Esophagus (tissue), 2 donors: ENCODE measurements at regions not wholly inside any gene's neighbourhood (a gene's known extent, or its start where the extent isn't known, plus 50 kb on each side); places are given as distances from the start of the nearest gene placed in this dataset.

ENCODE experiments used
- H3K27ac ChIP-seq, 2 donors: one replicate each; pipeline ENCODE4 v1.5.1; 2013; ENCODE audit warnings: low read depth in 2 of 2, mild to moderate bottlenecking in 2 of 2, inconsistent platforms in 1 of 2, low read length in 1 of 2, moderate library complexity in 1 of 2
- H3K27me3 ChIP-seq, 2 donors: one replicate each; pipeline ENCODE4 v1.6.1; 2013; ENCODE audit warnings: low read length in 2 of 2, control low read depth in 1 of 2, mild to moderate bottlenecking in 1 of 2; ENCODE audit not compliant: insufficient read depth in 2 of 2, control insufficient read depth in 1 of 2
- H3K36me3 ChIP-seq, 2 donors: one replicate each; pipeline ENCODE4 v1.6.1; 2013; ENCODE audit warnings: low read length in 1 of 2; ENCODE audit not compliant: control insufficient read depth in 2 of 2, insufficient read depth in 2 of 2
- H3K4me1 ChIP-seq, 2 donors: one replicate each; pipeline ENCODE4 v1.6.1; 2013; ENCODE audit warnings: low read length in 1 of 2; ENCODE audit not compliant: control insufficient read depth in 2 of 2, insufficient read depth in 2 of 2
- H3K4me3 ChIP-seq, 2 donors: one replicate each; pipeline ENCODE4 v1.5.1; 2013; ENCODE audit warnings: low read length in 2 of 2, mild to moderate bottlenecking in 2 of 2, low read depth in 1 of 2, moderate library complexity in 1 of 2
- H3K9me3 ChIP-seq, 2 donors: one replicate each; pipeline ENCODE4 v1.6.1; 2013; ENCODE audit warnings: mild to moderate bottlenecking in 2 of 2, low read depth in 1 of 2, low read length in 1 of 2, moderate library complexity in 1 of 2; ENCODE audit not compliant: control insufficient read depth in 2 of 2, insufficient read depth in 1 of 2
- WGBS, 2 donors: extraction: QIAGEN DNeasy Blood & Tissue Kit; methylation state at CpG; one replicate each; pipeline ENCODE4 v1.1.7; 2013; 5-methylcytosine and 5-hydroxymethylcytosine counted together
- donor health status: healthy with polysubstance abuse.
- donor health status: Bipolar disorder and iron deficiency.

DNA sequence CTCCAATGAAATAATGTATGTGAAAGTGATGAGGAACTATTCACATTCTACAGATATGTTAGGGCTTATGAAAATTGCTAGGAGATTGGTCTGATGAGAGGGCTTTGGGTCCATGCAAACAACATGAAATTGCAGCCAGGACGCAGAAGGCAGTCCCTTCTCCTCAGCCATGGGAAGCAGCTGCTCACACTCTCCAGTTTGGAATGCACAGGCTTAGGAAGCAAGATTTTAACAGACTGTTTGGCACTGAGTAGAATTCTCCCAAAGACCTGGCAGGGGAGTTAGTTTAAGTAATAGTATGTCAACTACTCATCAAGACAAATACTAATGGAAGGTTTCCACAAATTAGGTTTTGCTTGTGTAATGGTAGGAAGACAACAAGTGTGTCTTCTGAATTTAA, 500.7 kb upstream of the ARRDC4 start:
- H3K36me3 ChIP-seq: no peaks in the 10 kb centered on the region
- H3K27me3 ChIP-seq: no peaks in the 10 kb centered on the region
- no peak overlapping the region for H3K27ac ChIP-seq
- no peaks in the 10 kb centered on the region for H3K9me3 ChIP-seq
- H3K4me1 ChIP-seq: no peaks in the 10 kb centered on the region
- H3K4me3 ChIP-seq: no peak overlapping the region
- WGBS, 2 donors: 40 to 71% methylated on average over 1 of the region's 1 CpG

GRCh38 chr15:97461226-97461625, 499.3 kb upstream of the ARRDC4 start:
- no peaks in the 10 kb centered on the region for H3K9me3 ChIP-seq
- no peaks in the 10 kb centered on the region for H3K27me3 ChIP-seq
- H3K36me3 ChIP-seq: no peaks in the 10 kb centered on the region
- no peak overlapping the region for H3K27ac ChIP-seq
- 6 to 10% methylated on average over 1 of the region's 1 CpG for WGBS, 2 donors
- no peaks in the 10 kb centered on the region for H3K4me1 ChIP-seq
- no peak overlapping the region for H3K4me3 ChIP-seq

- WGBS, 2 donors: 58 to 87% methylated on average over 4 of the region's 4 CpGs
- H3K27ac ChIP-seq: no peak overlapping the region
These were observed 496.8 kb upstream of the ARRDC4 start for GRCh38 chr15:97463696-97464095.

DNA sequence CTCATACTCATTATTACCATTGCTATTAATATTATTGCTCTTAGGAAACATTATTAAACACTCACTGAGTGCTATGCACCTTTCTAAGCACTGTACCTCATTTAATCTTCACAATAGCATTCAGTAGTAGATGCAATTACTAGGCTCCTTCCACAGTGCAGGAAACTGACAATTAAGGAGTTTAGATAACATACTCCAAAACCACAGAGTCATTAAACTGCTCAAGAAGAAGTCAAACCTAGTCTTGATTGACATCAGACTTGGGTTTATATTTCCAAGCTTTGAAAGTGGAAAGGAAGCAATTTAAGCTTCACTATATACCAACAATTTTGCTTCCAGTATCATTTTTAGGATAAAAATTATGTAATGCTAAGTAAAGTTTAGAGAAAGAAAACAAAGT, 490.1 kb upstream of the ARRDC4 start:
- Histone ChIP-seq H3K27me3 (no peaks in the 10 kb centered on the region), H3K4me3 (no peak overlapping the region), H3K36me3 (no peaks in the 10 kb centered on the region), H3K4me1 (no peaks in the 10 kb centered on the region), H3K27ac (no peak overlapping the region), H3K9me3 (no peaks in the 10 kb centered on the region)

More at GRCh38 chr15:97463696-97464095, 496.8 kb upstream of the ARRDC4 start:
- Histone ChIP-seq H3K4me3 (no peak overlapping the region), H3K27me3 (no peaks in the 10 kb centered on the region), H3K9me3 (no peaks in the 10 kb centered on the region), H3K4me1 (no peaks in the 10 kb centered on the region), H3K36me3 (no peaks in the 10 kb centered on the region)

DNA sequence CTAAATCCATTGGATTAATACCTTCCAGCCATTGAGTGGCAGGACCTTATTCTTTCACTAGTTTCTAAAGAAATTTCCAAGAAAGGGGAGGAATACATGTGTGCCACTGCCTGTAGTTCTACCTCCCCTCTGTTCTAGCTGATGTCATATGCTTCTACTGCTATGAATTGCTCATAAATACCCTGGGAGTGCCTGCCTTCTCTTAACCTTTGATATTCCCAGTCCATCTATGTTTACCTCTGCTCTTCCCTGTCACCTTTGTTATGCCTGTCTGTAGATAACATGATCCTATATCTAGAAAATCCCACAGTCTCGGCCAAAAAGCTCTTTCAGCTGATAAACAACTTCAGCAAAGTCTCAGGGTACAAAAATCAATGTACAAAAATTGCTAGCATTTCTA, 486.9 kb upstream of the ARRDC4 start:
- 48 to 56% methylated on average over 1 of the region's 1 CpG for WGBS, 2 donors
- Histone ChIP-seq H3K27me3 (no peaks in the 10 kb centered on the region), H3K27ac (no peak overlapping the region), H3K4me1 (no peaks in the 10 kb centered on the region), H3K9me3 (no peaks in the 10 kb centered on the region), H3K4me3 (no peak overlapping the region), H3K36me3 (no peaks in the 10 kb centered on the region)

DNA sequence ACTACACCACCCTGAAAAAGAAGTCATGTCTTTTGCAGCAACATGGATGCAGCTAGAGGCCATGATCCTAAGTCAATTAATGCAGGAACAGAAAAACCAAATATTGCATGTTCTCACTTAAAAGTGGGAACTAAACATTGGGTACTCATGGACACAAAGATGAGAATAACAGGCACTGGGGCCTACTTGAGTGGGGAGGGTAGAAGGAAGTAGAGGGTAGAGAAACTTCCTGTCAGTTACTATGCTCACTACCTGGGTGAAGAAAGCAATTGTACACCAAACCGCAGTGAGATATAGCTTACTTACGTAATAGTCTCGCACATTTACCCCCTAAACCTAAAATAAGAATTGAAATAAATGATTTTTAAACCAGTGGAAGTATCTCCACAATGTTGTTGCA, 480.5 kb upstream of the ARRDC4 start:
- H3K9me3 ChIP-seq: no peaks in the 10 kb centered on the region
- 88 to 90% methylated on average over 3 of the region's 3 CpGs for WGBS, 2 donors

DNA sequence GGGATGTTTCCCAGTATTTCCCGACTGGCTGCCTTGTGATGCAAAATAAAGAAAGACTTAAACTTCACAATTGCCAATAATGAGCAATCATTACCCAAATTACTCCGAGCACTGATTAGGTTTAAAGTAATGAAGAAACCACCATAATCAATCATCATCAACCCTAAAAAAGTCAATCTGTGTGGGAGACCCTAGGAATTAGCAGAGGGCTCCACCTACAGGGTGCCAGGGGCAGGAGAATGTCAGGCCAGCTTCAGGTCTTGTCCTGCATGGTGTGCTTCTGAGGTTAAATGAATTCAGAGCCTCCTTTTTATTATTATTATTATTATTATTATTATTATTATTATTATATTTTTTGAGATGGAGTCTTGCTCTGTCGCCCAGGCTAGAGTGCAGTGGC, 478.0 kb upstream of the ARRDC4 start:
- no peak overlapping the region for H3K4me3 ChIP-seq
- WGBS, 2 donors: 51 to 54% methylated on average over 3 of the region's 3 CpGs
- H3K27me3 ChIP-seq: no peaks in the 10 kb centered on the region
- H3K9me3 ChIP-seq: no peaks in the 10 kb centered on the region
- H3K27ac ChIP-seq: no peak overlapping the region
- H3K36me3 ChIP-seq: no peaks in the 10 kb centered on the region
- H3K4me1 ChIP-seq: no peaks in the 10 kb centered on the region

More for the DNA sequence above, 480.5 kb upstream of the ARRDC4 start:
- H3K36me3 ChIP-seq: no peaks in the 10 kb centered on the region
- H3K4me1 ChIP-seq: no peaks in the 10 kb centered on the region
- H3K4me3 ChIP-seq: no peak overlapping the region
- H3K27ac ChIP-seq: no peak overlapping the region
- H3K27me3 ChIP-seq: no peaks in the 10 kb centered on the region

DNA sequence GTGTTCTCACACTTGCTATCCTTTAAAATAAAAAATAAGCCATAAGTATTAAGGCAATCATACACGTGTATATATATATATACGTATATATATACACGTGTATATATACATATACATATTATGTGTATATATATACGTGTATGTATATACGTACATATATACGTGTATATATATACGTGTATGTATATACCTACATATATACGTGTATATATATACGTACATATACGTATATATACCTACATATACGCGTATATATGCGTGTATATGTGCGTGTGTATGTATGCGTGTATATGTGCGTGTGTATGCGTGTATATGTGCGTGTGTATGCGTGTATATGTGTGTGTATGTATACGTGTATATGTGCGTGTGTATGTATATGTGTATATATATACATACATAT, 477.3 kb upstream of the ARRDC4 start:
- H3K36me3 ChIP-seq: no peaks in the 10 kb centered on the region
- H3K4me3 ChIP-seq: no peak overlapping the region
- H3K27me3 ChIP-seq: no peaks in the 10 kb centered on the region
- H3K4me1 ChIP-seq: no peaks in the 10 kb centered on the region
- H3K27ac ChIP-seq: no peak overlapping the region
- no peaks in the 10 kb centered on the region for H3K9me3 ChIP-seq
- 93 to 94% methylated on average over 21 of the region's 21 CpGs for WGBS, 2 donors

GRCh38 chr15:97490429-97490828, 470.1 kb upstream of the ARRDC4 start:
- Histone ChIP-seq H3K27me3 (no peaks in the 10 kb centered on the region), H3K9me3 (no peaks in the 10 kb centered on the region), H3K27ac (no peak overlapping the region), H3K36me3 (no peaks in the 10 kb centered on the region), H3K4me1 (no peaks in the 10 kb centered on the region), H3K4me3 (no peak overlapping the region)
- 66 to 70% methylated on average over 4 of the region's 4 CpGs for WGBS, 2 donors

- H3K4me3 ChIP-seq: no peak overlapping the region
- WGBS, 2 donors: 90 to 93% methylated on average over 1 of the region's 1 CpG
- no peaks in the 10 kb centered on the region for H3K9me3 ChIP-seq
- H3K27ac ChIP-seq: no peak overlapping the region
- H3K27me3 ChIP-seq: no peaks in the 10 kb centered on the region
- H3K36me3 ChIP-seq: no peaks in the 10 kb centered on the region
- H3K4me1 ChIP-seq: no peaks in the 10 kb centered on the region
These were observed 459.2 kb upstream of the ARRDC4 start for GRCh38 chr15:97501291-97501690.
